MM.1S (cell line): ENCODE measurements at regions not wholly inside any gene's neighbourhood (a gene's known extent, or its start where the extent isn't known, plus 50 kb on each side); places are given as distances from the start of the nearest gene placed in this dataset.

ENCODE experiments used
- DNase-seq: peaks from one replicate; pipeline ENCODE4 v3.0.0-alpha.2; 2015
- H2AFZ ChIP-seq: fragments of 300-600 bp; sonication (generic); 2 replicates; pipeline ENCODE4 v1.6.0; 2016; ENCODE audit warnings: antibody characterized with exemption, low read length
- H3F3A ChIP-seq: fragments of 300-600 bp; sonication (generic); 2 replicates; pipeline ENCODE4 v1.6.1; 2016; ENCODE audit warnings: mild to moderate bottlenecking, antibody characterized with exemption, low read length, moderate library complexity, mixed read lengths; ENCODE audit not compliant: insufficient read depth
- H3K27ac ChIP-seq: fragments of 300-600 bp; sonication (generic); 2 replicates; pipeline ENCODE4 v1.5.1; 2016; ENCODE audit warnings: mild to moderate bottlenecking, low read length
- H3K27me3 ChIP-seq: fragments of 300-600 bp; sonication (generic); replicated peaks from 2 replicates; pipeline ENCODE4 v1.6.0; 2016; ENCODE audit warnings: low read length; ENCODE audit not compliant: insufficient read depth
- H3K36me3 ChIP-seq: fragments of 300-600 bp; sonication (generic); replicated peaks from 2 replicates; pipeline ENCODE4 v1.6.1; 2016; ENCODE audit warnings: mild to moderate bottlenecking, low read length, mixed read lengths; ENCODE audit not compliant: insufficient read depth
- H3K4me1 ChIP-seq: fragments of 300-600 bp; sonication (generic); 2 replicates; pipeline ENCODE4 v1.6.1; 2016; ENCODE audit warnings: low read length, mixed read lengths
- H3K4me2 ChIP-seq: fragments of 300-600 bp; sonication (generic); 2 replicates; pipeline ENCODE4 v1.6.0; 2016; ENCODE audit warnings: low read depth, low read length
- H3K4me3 ChIP-seq: fragments of 300-600 bp; sonication (generic); 2 replicates; pipeline ENCODE4 v1.5.1; 2016; ENCODE audit warnings: low read length, mixed read lengths
- H3K79me2 ChIP-seq: fragments of 300-600 bp; sonication (generic); 2 replicates; pipeline ENCODE4 v1.6.1; 2016; ENCODE audit warnings: mixed run types, low read length, mixed read lengths
- H3K9ac ChIP-seq: fragments of 300-600 bp; sonication (generic); 2 replicates; pipeline ENCODE4 v1.6.1; 2016; ENCODE audit warnings: low read length, mixed read lengths
- H3K9me2 ChIP-seq: fragments of 300-600 bp; sonication (generic); replicated peaks from 2 replicates; pipeline ENCODE4 v1.6.1; 2016; ENCODE audit warnings: mild to moderate bottlenecking, low read length, mixed read lengths; ENCODE audit not compliant: insufficient read depth
- H3K9me3 ChIP-seq: fragments of 300-600 bp; sonication (generic); replicated peaks from 2 replicates; pipeline ENCODE4 v1.6.1; 2016; ENCODE audit warnings: mild to moderate bottlenecking, low read length, mixed read lengths; ENCODE audit not compliant: insufficient read depth
- H4K20me1 ChIP-seq: fragments of 300-600 bp; sonication (generic); 2 replicates; pipeline ENCODE4 v1.6.1; 2016; ENCODE audit warnings: mild to moderate bottlenecking, low read length, moderate library complexity, mixed read lengths; ENCODE audit not compliant: insufficient read depth
- CTCF ChIP-seq: fragments of 300-600 bp; sonication (generic); IDR thresholded peaks from 2 replicates; pipeline ENCODE4 v1.5.1; 2016; ENCODE audit warnings: antibody characterized with exemption, low read length, mixed read lengths
- EZH2 ChIP-seq: fragments of 300-600 bp; sonication (generic); optimal IDR thresholded peaks from 2 replicates; pipeline ENCODE3; 2017; ENCODE audit warnings: low read depth, mild to moderate bottlenecking, antibody characterized with exemption, low read length, mixed read lengths
- EZH2phosphoT487 ChIP-seq: fragments of 300-600 bp; sonication (generic); IDR thresholded peaks from 2 replicates; pipeline ENCODE4 v1.6.1; 2018; ENCODE audit warnings: antibody characterized with exemption, low read length

GRCh38 chr7:4338556-4338955, 343.5 kb upstream of the FOXK1 start:
- no peak for TF ChIP-seq EZH2
- no peak for TF ChIP-seq CTCF
- no peak for TF ChIP-seq EZH2phosphoT487
- Histone ChIP-seq H3K9me3 (no peaks in the 10 kb centered on the region), H3K36me3 (no peaks in the 10 kb centered on the region), H3K4me3 (no peak overlapping the region), H4K20me1 (no peaks in the 10 kb centered on the region), H3K9me2 (no peaks in the 10 kb centered on the region), H3K9ac (no peak overlapping the region), H3K79me2 (no peaks in the 10 kb centered on the region), H3K27me3 (no peaks in the 10 kb centered on the region), H3K4me2 (no peak overlapping the region), H3F3A (no peaks in the 10 kb centered on the region), H3K4me1 (no peaks in the 10 kb centered on the region), H3K27ac (no peak overlapping the region), H2AFZ (no peak overlapping the region)
- no peak for DNase-seq

GRCh38 chr7:4343272-4344247, 338.5 kb upstream of the FOXK1 start:
- H3F3A ChIP-seq: no peaks in the 10 kb centered on the region
- H3K36me3 ChIP-seq: no peaks in the 10 kb centered on the region
- no peaks in the 10 kb centered on the region for H3K9me2 ChIP-seq
- H4K20me1 ChIP-seq: no peaks in the 10 kb centered on the region
- H2AFZ ChIP-seq: no peak overlapping the region
- no peak for DNase-seq
- TF ChIP-seq EZH2phosphoT487: no peak
- no peak for TF ChIP-seq CTCF
- no peak for TF ChIP-seq EZH2
- no peak overlapping the region for H3K4me3 ChIP-seq
- no peak overlapping the region for H3K4me2 ChIP-seq
- H3K9me3 ChIP-seq: no peaks in the 10 kb centered on the region
- no peak overlapping the region for H3K27ac ChIP-seq
- no peaks in the 10 kb centered on the region for H3K79me2 ChIP-seq
- H3K9ac ChIP-seq: no peak overlapping the region
- H3K27me3 ChIP-seq: no peaks in the 10 kb centered on the region
- H3K4me1 ChIP-seq: no peaks in the 10 kb centered on the region

GRCh38 chr7:4345004-4345403, 337.1 kb upstream of the FOXK1 start:
- no peaks in the 10 kb centered on the region for H3K4me1 ChIP-seq
- no peak overlapping the region for H3K4me3 ChIP-seq
- no peak overlapping the region for H3K9ac ChIP-seq
- TF ChIP-seq EZH2: no peak
- TF ChIP-seq CTCF: no peak
- TF ChIP-seq EZH2phosphoT487: no peak
- H3K9me3 ChIP-seq: no peaks in the 10 kb centered on the region
- H3F3A ChIP-seq: no peaks in the 10 kb centered on the region
- DNase-seq: no peak
- H3K79me2 ChIP-seq: no peaks in the 10 kb centered on the region
- H3K4me2 ChIP-seq: no peak overlapping the region
- H2AFZ ChIP-seq: no peak overlapping the region
- no peak overlapping the region for H3K27ac ChIP-seq
- H3K9me2 ChIP-seq: no peaks in the 10 kb centered on the region
- no peaks in the 10 kb centered on the region for H3K27me3 ChIP-seq
- H3K36me3 ChIP-seq: no peaks in the 10 kb centered on the region
- no peaks in the 10 kb centered on the region for H4K20me1 ChIP-seq
